ENCODE measurements at regions not wholly inside any gene's neighbourhood (a gene's known extent, or its start where the extent isn't known, plus 50 kb on each side); places are given as distances from the start of the nearest gene placed in this dataset.

DNA sequence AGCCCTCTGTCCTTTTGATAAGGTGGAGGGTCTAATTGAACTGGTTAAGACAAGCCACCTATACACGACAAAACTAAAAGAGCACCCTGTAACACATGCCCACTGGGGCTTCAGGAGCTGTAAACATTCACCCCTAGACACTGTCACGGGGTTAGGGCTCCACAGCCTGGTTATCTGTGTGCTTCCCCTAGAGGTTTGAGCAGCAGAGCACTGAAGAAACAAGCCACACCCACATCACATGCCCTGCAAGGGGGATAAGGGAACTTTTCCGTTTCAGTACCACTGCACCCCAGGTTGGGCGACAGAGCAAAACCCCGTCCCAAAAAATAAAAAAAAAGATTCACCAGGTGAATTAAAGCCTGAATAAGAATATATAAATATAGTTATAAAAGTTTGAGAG lies 913.7 kb upstream of the ACVR2A start:
- no peak overlapping the region for H3K4me3 ChIP-seq (ENCODE audit: low read length)
- no peak for DNase-seq (ENCODE audit: low read depth)
- TF ChIP-seq, protein P1, sequence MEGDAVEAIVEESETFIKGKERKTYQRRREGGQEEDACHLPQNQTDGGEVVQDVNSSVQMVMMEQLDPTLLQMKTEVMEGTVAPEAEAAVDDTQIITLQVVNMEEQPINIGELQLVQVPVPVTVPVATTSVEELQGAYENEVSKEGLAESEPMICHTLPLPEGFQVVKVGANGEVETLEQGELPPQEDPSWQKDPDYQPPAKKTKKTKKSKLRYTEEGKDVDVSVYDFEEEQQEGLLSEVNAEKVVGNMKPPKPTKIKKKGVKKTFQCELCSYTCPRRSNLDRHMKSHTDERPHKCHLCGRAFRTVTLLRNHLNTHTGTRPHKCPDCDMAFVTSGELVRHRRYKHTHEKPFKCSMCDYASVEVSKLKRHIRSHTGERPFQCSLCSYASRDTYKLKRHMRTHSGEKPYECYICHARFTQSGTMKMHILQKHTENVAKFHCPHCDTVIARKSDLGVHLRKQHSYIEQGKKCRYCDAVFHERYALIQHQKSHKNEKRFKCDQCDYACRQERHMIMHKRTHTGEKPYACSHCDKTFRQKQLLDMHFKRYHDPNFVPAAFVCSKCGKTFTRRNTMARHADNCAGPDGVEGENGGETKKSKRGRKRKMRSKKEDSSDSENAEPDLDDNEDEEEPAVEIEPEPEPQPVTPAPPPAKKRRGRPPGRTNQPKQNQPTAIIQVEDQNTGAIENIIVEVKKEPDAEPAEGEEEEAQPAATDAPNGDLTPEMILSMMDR (conservative IDR thresholded peaks at IDR 0.05; ENCODE audit: low read depth, low read length) = no peak

DNA sequence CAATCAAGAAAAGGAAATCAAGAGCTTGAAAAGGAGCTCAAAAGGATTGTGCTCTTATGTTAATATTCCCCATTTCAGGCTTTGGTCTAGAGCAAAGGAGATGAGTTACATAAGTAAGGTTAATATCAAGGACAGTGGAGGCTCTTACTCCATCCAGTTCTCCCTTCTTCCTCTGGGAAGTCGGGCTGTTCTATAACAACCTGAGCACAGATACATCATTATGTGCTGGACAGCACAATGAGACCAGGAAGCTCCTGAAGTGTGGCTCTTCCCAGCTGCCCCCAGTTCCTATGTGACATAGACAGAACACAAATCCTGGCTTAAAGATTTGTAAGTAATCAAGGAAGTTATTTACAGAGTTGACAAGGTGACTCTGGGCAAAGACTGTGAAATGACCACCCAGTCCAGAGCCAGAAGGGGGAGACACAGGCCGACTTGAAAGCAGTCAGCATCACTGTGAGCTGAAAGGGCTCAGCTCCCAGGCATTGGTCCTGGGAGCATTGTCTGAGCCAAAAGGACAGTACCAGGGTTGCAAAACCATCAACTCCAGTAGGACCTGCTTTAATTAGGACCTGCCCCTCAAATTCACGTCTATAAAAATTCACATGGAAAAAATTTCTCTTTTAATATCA lies 917.6 kb upstream of the ACVR2A start:
- DNase-seq (ENCODE audit: low read depth) = peak; percentile 31
- H3K4me3 ChIP-seq (ENCODE audit: low read length) = no peak overlapping the region
- TF ChIP-seq, protein P1 (conservative IDR thresholded peaks at IDR 0.05; ENCODE audit: low read depth, low read length) = peak; percentile 90

DNA sequence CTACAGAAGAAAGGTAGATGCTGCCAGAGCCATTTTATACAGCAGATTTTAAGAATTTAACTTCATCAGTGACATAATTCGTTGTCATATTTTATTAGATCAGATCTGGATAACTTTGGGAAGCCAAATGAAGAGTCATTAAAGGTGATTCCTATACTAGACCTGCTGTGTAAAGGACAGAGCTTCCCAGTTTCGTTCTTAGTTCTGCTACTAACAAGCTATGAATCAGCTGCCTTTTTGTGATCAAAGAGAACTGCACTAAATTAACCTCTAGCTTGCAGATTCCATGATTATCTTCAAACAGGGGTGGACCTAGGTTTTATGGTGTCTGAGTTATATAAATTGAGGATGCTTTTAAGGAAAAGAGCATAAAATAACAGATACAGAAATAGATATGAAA lies 926.5 kb upstream of the ACVR2A start:
- no peak overlapping the region for H3K4me3 ChIP-seq (ENCODE audit: low read length)
- DNase-seq (ENCODE audit: low read depth) = no peak
- TF ChIP-seq, protein P1 (conservative IDR thresholded peaks at IDR 0.05; ENCODE audit: low read depth, low read length) = no peak

DNA sequence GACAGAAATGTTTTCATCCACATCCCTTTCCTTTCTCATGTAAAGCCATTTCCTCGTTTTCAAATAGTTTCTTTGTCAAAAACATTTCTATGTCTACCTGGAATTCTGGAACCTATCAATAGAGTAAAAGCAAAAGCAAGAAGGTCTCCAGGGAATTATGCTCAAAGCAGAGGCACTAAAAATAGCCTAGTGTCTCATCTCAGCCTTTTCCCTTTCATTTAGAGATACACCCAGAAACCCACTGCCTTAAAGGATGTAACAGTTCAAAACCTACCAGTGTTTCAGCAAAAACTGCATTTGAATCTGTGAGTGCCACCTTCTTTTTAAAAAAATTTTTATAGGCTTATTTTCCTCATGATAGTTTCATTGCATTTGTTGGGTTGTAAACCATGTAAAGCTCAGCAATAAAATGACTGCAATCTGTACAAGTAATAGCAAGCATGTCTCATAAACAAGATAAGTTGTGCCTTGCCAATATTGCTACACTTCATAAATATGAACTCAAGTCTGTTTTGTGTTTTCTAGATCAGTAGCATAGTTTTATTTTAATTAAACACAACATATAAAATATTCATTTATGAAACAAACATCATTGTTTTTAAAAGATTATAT lies 927.3 kb upstream of the ACVR2A start:
- H3K4me3 ChIP-seq (ENCODE audit: low read length) = no peak overlapping the region
- no peak for DNase-seq (ENCODE audit: low read depth)
- TF ChIP-seq, protein P1 (conservative IDR thresholded peaks at IDR 0.05; ENCODE audit: low read depth, low read length) = no peak

DNA sequence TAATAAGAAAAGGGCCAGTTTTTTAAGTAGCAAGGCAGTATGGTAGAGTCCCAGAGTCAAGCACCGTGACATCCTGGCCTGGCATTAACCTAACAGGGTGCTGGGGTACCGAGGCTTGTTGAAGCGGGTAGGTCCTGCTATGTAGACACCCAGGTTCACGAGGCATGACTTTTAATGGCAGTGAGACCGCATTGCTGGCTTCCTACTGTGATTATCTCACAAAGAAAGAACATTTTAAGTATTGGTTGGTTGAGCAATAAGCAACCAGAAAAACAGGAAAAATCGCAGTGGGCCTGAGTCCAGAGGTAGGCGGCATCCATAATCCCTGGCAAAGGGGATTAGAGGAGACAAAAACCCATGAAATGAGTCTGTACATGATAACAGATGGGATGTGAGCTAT lies 927.9 kb upstream of the ACVR2A start:
- no peak overlapping the region for H3K4me3 ChIP-seq (ENCODE audit: low read length)
- DNase-seq (ENCODE audit: low read depth) = no peak

DNA sequence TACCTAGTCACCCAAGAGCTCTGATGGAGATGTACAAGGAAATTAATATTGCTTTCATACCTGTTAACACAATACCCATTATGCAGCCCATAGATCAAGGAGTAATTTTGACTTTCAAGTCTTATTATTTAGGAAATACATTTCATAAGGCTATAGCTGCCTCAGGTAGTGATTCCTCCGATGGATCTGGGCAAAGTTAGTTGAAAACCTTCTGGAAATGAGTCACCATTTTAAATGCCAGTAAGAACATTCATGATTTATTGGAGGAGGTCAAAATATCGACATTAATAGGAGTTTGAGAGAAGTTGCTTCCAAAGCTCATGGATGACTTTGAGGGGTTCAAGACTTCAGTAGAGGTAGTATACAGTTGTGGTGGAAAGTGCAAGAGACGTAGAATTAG lies 931.4 kb upstream of the ACVR2A start:
- DNase-seq (ENCODE audit: low read depth) = no peak
- H3K4me3 ChIP-seq (ENCODE audit: low read length) = no peak overlapping the region
- TF ChIP-seq, protein P1 (conservative IDR thresholded peaks at IDR 0.05; ENCODE audit: low read depth, low read length) = no peak

More for the DNA sequence above, 927.9 kb upstream of the ACVR2A start:
- TF ChIP-seq, protein P1 (conservative IDR thresholded peaks at IDR 0.05; ENCODE audit: low read depth, low read length) = no peak

DNA sequence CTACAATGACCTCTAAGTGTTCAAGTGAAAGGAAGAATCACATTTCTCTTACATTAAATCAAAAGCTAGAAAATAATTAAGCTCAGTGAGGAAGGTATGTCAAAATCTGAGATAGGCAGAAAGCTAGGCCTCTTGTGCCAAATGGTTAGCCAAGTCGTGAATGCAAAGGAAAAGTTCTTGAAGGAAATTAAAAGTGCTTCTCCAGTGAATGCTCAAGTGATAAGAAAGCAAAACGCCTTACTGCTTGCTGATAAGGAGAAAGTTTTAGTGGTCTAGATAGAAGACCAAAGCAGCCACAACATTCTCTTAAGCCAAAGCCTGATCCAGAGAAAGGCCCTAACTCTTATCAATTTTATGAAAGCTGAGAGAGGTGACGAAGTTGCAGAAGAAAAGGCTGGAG lies 932.3 kb upstream of the ACVR2A start:
- TF ChIP-seq, protein P1 (conservative IDR thresholded peaks at IDR 0.05; ENCODE audit: low read depth, low read length) = no peak
- DNase-seq (ENCODE audit: low read depth) = no peak

More for the DNA sequence above, 932.3 kb upstream of the ACVR2A start:
- no peak overlapping the region for H3K4me3 ChIP-seq (ENCODE audit: low read length)
